GM12873 (cell line): ENCODE measurements at regions not wholly inside any gene's neighbourhood (a gene's known extent, or its start where the extent isn't known, plus 50 kb on each side); places are given as distances from the start of the nearest gene placed in this dataset.

Source experiments
- TF ChIP-seq, protein P1 (sequence below): IDR thresholded peaks from 2 replicates; pipeline ENCODE4 v1.5.1; 2012; ENCODE audit warnings: low read depth, mild to moderate bottlenecking, moderate library complexity, low read length, control low read depth; ENCODE audit not compliant: insufficient read depth; ENCODE audit errors: missing control alignments

DNA sequence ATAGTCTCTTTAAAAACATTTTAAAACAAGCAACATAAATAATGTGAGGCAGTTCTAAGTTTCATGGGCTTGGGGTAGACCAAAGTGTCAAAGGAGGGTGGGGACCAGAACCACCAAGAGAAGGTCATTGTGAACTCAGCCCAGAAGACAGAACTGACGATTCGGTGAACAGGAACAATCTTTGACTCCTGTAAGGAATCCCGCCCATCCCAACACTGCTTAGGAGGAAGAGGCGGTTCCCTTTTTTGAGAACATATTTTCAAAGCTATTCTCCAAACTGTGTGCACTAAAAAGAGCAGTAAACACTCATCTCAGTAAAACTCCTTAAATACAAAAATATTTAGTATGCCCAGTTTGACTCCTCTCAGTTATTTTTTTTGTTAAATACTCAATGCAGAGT is 176.5 kb upstream of the TLE4 start:
- TF ChIP-seq, protein P1, sequence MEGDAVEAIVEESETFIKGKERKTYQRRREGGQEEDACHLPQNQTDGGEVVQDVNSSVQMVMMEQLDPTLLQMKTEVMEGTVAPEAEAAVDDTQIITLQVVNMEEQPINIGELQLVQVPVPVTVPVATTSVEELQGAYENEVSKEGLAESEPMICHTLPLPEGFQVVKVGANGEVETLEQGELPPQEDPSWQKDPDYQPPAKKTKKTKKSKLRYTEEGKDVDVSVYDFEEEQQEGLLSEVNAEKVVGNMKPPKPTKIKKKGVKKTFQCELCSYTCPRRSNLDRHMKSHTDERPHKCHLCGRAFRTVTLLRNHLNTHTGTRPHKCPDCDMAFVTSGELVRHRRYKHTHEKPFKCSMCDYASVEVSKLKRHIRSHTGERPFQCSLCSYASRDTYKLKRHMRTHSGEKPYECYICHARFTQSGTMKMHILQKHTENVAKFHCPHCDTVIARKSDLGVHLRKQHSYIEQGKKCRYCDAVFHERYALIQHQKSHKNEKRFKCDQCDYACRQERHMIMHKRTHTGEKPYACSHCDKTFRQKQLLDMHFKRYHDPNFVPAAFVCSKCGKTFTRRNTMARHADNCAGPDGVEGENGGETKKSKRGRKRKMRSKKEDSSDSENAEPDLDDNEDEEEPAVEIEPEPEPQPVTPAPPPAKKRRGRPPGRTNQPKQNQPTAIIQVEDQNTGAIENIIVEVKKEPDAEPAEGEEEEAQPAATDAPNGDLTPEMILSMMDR, result no peak

- TF ChIP-seq, protein P1, result no peak
These were observed 176.0 kb upstream of the TLE4 start for GRCh38 chr9:79395755-79396154.

DNA sequence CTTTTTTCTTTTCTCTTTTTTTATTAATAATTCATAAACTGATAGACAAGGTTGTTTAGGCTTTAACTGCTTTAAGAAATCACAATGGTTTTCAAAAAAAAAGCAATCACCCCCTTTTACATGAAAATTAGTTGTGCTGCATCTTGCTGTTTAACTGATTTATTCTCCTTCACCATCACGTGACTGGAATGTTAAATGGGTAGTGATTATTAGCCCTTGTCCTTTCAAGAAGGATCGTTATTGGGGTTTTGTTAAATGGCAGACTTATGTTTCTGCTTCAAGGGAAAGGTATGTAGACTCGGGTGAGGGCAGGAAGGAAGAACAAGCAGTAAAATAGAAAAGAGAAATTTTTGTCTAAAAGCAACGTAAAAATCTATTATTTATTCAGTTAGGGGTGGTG is 175.6 kb upstream of the TLE4 start:
- TF ChIP-seq, protein P1, result no peak

GRCh38 chr9:79403495-79403894 is 168.3 kb upstream of the TLE4 start:
- TF ChIP-seq, protein P1, result peak; percentile 21

GRCh38 chr9:79408200-79408599 is 163.6 kb upstream of the TLE4 start:
- TF ChIP-seq, protein P1, result no peak

- TF ChIP-seq, protein P1, result no peak
These were observed 163.1 kb upstream of the TLE4 start for GRCh38 chr9:79408617-79409016.

DNA sequence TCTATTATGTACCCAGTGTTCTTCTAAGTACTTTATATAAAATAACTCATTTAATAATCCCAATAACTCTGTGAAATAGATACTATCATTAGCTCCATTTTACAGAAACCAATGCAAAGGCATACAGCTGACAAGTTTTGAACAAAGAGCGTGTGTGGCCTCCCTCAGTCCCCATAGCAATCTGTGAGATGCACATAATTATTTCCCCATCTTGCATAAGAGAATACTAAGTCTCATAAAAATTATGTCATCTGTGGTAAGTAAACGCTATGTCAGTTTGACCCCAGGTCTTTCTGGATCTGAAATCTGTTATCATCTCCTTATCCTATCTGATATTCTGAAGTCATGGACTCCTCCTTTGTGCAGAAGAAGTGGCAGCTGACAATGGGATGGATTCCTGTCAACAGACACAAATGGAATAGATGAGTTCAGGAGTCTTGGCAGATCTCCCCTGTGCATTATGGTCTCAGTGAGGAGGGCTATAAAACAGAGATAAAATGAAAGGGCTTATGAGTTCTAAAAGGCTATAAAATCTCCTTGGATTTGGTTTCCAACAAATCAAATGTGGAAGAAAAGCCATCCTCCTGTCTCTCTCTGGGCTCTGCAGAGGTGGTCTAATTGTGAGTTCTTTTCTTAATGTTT is 162.5 kb upstream of the TLE4 start:
- TF ChIP-seq, protein P1, result no peak
